ENCODE measurements at regions not wholly inside any gene's neighbourhood (a gene's known extent, or its start where the extent isn't known, plus 50 kb on each side); places are given as distances from the start of the nearest gene placed in this dataset.

GRCh38 chr3:190773948-190774347 is 88.5 kb downstream of the GMNC start:
- TF ChIP-seq CTCF (conservative IDR thresholded peaks at IDR 0.05; ENCODE audit: low read length) (no peak), EZH2phosphoT487 (IDR thresholded peaks at IDR 0.05; ENCODE audit: borderline replicate concordance, low read depth, low read length) (no peak)

Data from OCI-LY7 (cell line).